GM04503 (cell line): ENCODE measurements at regions not wholly inside any gene's neighbourhood (a gene's known extent, or its start where the extent isn't known, plus 50 kb on each side); places are given as distances from the start of the nearest gene placed in this dataset.

Source experiments
- DNase-seq: peaks from one replicate; pipeline ENCODE4 v3.0.0-alpha.2; 2012; ENCODE audit warnings: low read depth

GRCh38 chr6:137353842-137354397 lies 134.7 kb upstream of the IFNGR1 start:
- no peak for DNase-seq

GRCh38 chr6:137353346-137353745 lies 134.2 kb upstream of the IFNGR1 start:
- no peak for DNase-seq

GRCh38 chr6:137352859-137353258 lies 133.7 kb upstream of the IFNGR1 start:
- no peak for DNase-seq

GRCh38 chr6:137351890-137352289 lies 132.7 kb upstream of the IFNGR1 start:
- no peak for DNase-seq

GRCh38 chr6:137350857-137351256 lies 131.7 kb upstream of the IFNGR1 start:
- no peak for DNase-seq

GRCh38 chr6:137349856-137350830 lies 131.0 kb upstream of the IFNGR1 start:
- DNase-seq: no peak

GRCh38 chr6:137348777-137349176 lies 129.6 kb upstream of the IFNGR1 start:
- DNase-seq: no peak

- DNase-seq: no peak
Observed at GRCh38 chr6:137343241-137343640, 124.1 kb upstream of the IFNGR1 start.

GRCh38 chr6:137342607-137343190 lies 123.5 kb upstream of the IFNGR1 start:
- DNase-seq: no peak

- peak; percentile 53 for DNase-seq
Observed at GRCh38 chr6:137341681-137342195, 122.6 kb upstream of the IFNGR1 start.

GRCh38 chr6:137339929-137340559 lies 120.9 kb upstream of the IFNGR1 start:
- DNase-seq: no peak

- no peak for DNase-seq
Observed at GRCh38 chr6:137334884-137335283, 115.7 kb upstream of the IFNGR1 start.

- DNase-seq: no peak
Observed at GRCh38 chr6:137334094-137334493, 114.9 kb upstream of the IFNGR1 start.

- DNase-seq: no peak
Observed at GRCh38 chr6:137332637-137333280, 113.6 kb upstream of the IFNGR1 start.

- no peak for DNase-seq
Observed at GRCh38 chr6:137323860-137324259, 104.7 kb upstream of the IFNGR1 start.

GRCh38 chr6:137320271-137320670 lies 101.1 kb upstream of the IFNGR1 start:
- DNase-seq: no peak

GRCh38 chr6:137316626-137317025 lies 97.4 kb upstream of the IFNGR1 start:
- no peak for DNase-seq

- no peak for DNase-seq
Observed at GRCh38 chr6:137315081-137315480, 95.9 kb upstream of the IFNGR1 start.

GRCh38 chr6:137313928-137314855 lies 95.0 kb upstream of the IFNGR1 start:
- peak; percentile 15 for DNase-seq

- DNase-seq: no peak
Observed at GRCh38 chr6:137313211-137313610, 94.0 kb upstream of the IFNGR1 start.

GRCh38 chr6:137311940-137312339 lies 92.8 kb upstream of the IFNGR1 start:
- DNase-seq: no peak
